HCT116 (cell line): ENCODE measurements at regions not wholly inside any gene's neighbourhood (a gene's known extent, or its start where the extent isn't known, plus 50 kb on each side); places are given as distances from the start of the nearest gene placed in this dataset.
"Not testable (repeated sequence)": the region's sequence is repeated elsewhere in the genome, so short reads cannot be mapped to it uniquely, and the experiment has no call there.

Source experiments
- ATAC-seq: fragments of 200-7000 bp; cut with Tn5 transposase; 2 replicates; pipeline ENCODE4 v1.9.1; 2020; ENCODE audit warnings: mild to moderate bottlenecking, moderate library complexity
- BruUV-seq: library from RNA; stranded (reverse); fragments of 400-500 nt; replicated peaks from 2 replicates; lab custom pipeline; 2021; lab: Mats Ljungman, UMichigan
- CTCF ChIA-PET: fragments of 300-600 bp; sonication (Branson Sonifier 250); formaldehyde crosslinking; loops from one replicate; lab custom pipeline; 2021; ENCODE audit warnings: antibody characterized with exemption; lab: Charles Lee
- POLR2A ChIA-PET: fragments of 300-600, 350-600 bp; sonication (Branson Sonifier 250); formaldehyde crosslinking; loops from one replicate; lab custom pipeline; 2021; ENCODE audit warnings: antibody characterized with exemption; lab: Charles Lee
- RAD21 ChIA-PET, 2 experiments: fragments of 300-600 bp; sonication (Branson Sonifier 250); formaldehyde crosslinking; loops; one replicate each; lab custom pipeline; 2023; ENCODE audit warnings: low total read pairs in 2 of 2; ENCODE audit not compliant: uncharacterized antibody in 2 of 2, unreplicated experiment in 2 of 2, low non-redundant PET in 1 of 2; lab: Charles Lee
- DNase-seq: peaks from one replicate; pipeline ENCODE4 v3.0.0-alpha.2; 2010; ENCODE audit warnings: low read depth, low spot score
- H2AFZ ChIP-seq: fragments of 200-600 bp; shearing (Covaris generic), sonication (generic); 2 replicates; pipeline ENCODE4 v1.6.1; 2017; ENCODE audit warnings: low read depth, mixed run types, mixed read lengths, antibody characterized with exemption, low read length; ENCODE audit not compliant: poor library complexity, severe bottlenecking
- H3K27ac ChIP-seq: 2 replicates; pipeline ENCODE4 v1.5.1; 2012; ENCODE audit warnings: low read depth, low read length
- H3K27me3 ChIP-seq: fragments of 200-600 bp; sonication (generic); 2 replicates; pipeline ENCODE4 v1.6.1; 2016; ENCODE audit warnings: mixed run types, low read length, mixed read lengths; ENCODE audit not compliant: insufficient read depth
- H3K36me3 ChIP-seq, 2 experiments: fragments of 200-500 bp in 1 of 2; fragments of 200-600 bp in 1 of 2; sonication (Bioruptor generic) in 1 of 2; sonication (generic) in 1 of 2; 2 replicates each; pipeline versions ENCODE4 v1.5.1 to v1.6.1; 2014 to 2016; ENCODE audit warnings: low read length in 2 of 2, inconsistent platforms in 1 of 2, mixed read lengths in 1 of 2, mixed run types in 1 of 2; ENCODE audit not compliant: insufficient read depth in 2 of 2, control insufficient read depth in 1 of 2
- H3K4me1 ChIP-seq, 2 experiments: fragments of 200-600 bp in 1 of 2; sonication (generic) in 1 of 2; 2 replicates each; pipeline versions ENCODE4 v1.5.1 to v1.6.1; 2012 to 2017; ENCODE audit warnings: low read length in 2 of 2, inconsistent platforms in 1 of 2, mild to moderate bottlenecking in 1 of 2, mixed read lengths in 1 of 2, mixed run types in 1 of 2, moderate library complexity in 1 of 2; ENCODE audit not compliant: insufficient read depth in 2 of 2, control insufficient read depth in 1 of 2
- H3K4me2 ChIP-seq: fragments of 200-600 bp; sonication (generic); 2 replicates; pipeline ENCODE4 v1.6.1; 2017; ENCODE audit warnings: mixed run types, low read length, mixed read lengths
- H3K4me3 ChIP-seq, 2 experiments: fragments of 200-600 bp in 1 of 2; sonication (generic) in 1 of 2; replicated peaks in 1 of 2; 2 replicates each; pipeline ENCODE4 v1.5.1; 2011 to 2016; ENCODE audit warnings: low read length in 2 of 2, control low read depth in 1 of 2, low read depth in 1 of 2, mild to moderate bottlenecking in 1 of 2, mixed read lengths in 1 of 2, mixed run types in 1 of 2
- H3K79me2 ChIP-seq: fragments of 200-600 bp; sonication (generic); 2 replicates; pipeline ENCODE4 v1.6.1; 2017; ENCODE audit warnings: mild to moderate bottlenecking, mixed run types, low read length, moderate library complexity, mixed read lengths; ENCODE audit not compliant: insufficient read depth
- H3K9ac ChIP-seq: fragments of 200-600 bp; sonication (generic); 2 replicates; pipeline ENCODE4 v1.6.1; 2016; ENCODE audit warnings: low read length, mixed read lengths
- H3K9me2 ChIP-seq: fragments of 200-600 bp; sonication (generic), shearing (Covaris generic); 2 replicates; pipeline ENCODE4 v1.6.1; 2017; ENCODE audit warnings: mixed run types, mild to moderate bottlenecking, moderate library complexity; ENCODE audit not compliant: insufficient read depth
- H3K9me3 ChIP-seq, 2 experiments: fragments of 200-500 bp in 1 of 2; fragments of 200-600 bp in 1 of 2; sonication (Bioruptor generic) in 1 of 2; sonication (generic) in 1 of 2; 2 replicates each; pipeline ENCODE4 v1.6.1; 2014 to 2017; ENCODE audit warnings: low read length in 2 of 2, mixed read lengths in 2 of 2, inconsistent platforms in 1 of 2, low read depth in 1 of 2, mild to moderate bottlenecking in 1 of 2, mixed run types in 1 of 2, moderate library complexity in 1 of 2; ENCODE audit not compliant: control insufficient read depth in 1 of 2, insufficient read depth in 1 of 2
- H4K20me1 ChIP-seq: fragments of 200-600 bp; sonication (generic), shearing (Covaris generic); 2 replicates; pipeline ENCODE4 v1.6.1; 2017; ENCODE audit warnings: mixed run types, mild to moderate bottlenecking, moderate library complexity; ENCODE audit not compliant: insufficient read depth
- CEBPB ChIP-seq: IDR thresholded peaks from 2 replicates; pipeline ENCODE4 v1.6.1; 2012; ENCODE audit warnings: low read depth
- EZH2phosphoT487 ChIP-seq: fragments of 200-600 bp; IDR thresholded peaks from 2 replicates; pipeline ENCODE4 v1.6.1; 2018; ENCODE audit warnings: antibody characterized with exemption, borderline replicate concordance
- FOSL1 ChIP-seq: IDR thresholded peaks from 2 replicates; pipeline ENCODE4 v1.6.1; 2012; ENCODE audit warnings: low read depth
- RAD21 ChIP-seq: IDR thresholded peaks from 2 replicates; pipeline ENCODE4 v1.6.1; 2012; ENCODE audit warnings: low read depth, mild to moderate bottlenecking
- SP1 ChIP-seq: IDR thresholded peaks from 2 replicates; pipeline ENCODE4 v1.6.1; 2012; ENCODE audit warnings: low read depth
- ZFX ChIP-seq: fragments of 450-650 bp; IDR thresholded peaks from 2 replicates; pipeline ENCODE4 v1.6.1; 2017
- intact Hi-C: fragments of 100-400 bp; cut with micrococcal nuclease; formaldehyde crosslinking; loops from 2 replicates; pipeline ENCODE4 v1.10.0; 2022
- TF ChIP-seq, protein P1 (sequence below), 3 experiments: fragments of 200-600 bp in 1 of 3; sonication (generic) in 1 of 3; IDR thresholded peaks in 2 of 3; conservative IDR thresholded peaks in 1 of 3; 2 replicates each; pipeline ENCODE4 v1.5.1; 2012 to 2017; ENCODE audit warnings: low read depth in 2 of 3, low read length in 2 of 3, antibody characterized with exemption in 1 of 3, borderline replicate concordance in 1 of 3, control low read depth in 1 of 3, mild to moderate bottlenecking in 1 of 3, mixed read lengths in 1 of 3, mixed run types in 1 of 3, moderate library complexity in 1 of 3; ENCODE audit not compliant: insufficient read depth in 1 of 3

DNA sequence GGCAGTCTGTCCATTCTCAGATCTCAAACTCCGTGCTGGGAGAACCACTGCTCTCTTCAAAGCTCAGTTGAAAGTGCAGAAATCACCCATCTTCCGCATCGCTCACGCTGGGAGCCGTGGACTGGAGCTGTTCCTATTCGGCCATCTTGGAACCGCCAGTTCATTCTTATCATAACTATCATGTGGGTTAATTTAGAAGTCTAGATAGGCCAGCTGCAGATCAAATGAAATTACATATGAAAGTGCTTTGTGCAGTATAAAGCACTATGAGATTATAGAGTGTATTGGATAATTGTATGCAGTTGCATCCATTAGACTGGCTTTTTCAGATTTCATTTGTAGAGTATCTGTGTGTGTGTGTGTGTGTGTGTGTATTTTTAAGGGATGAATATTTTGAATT lies 57.8 kb downstream of the PRORP start:
- Histone ChIP-seq H3K9ac (no peak overlapping the region), H3K4me2 (no peak overlapping the region)
- RAD21 ChIA-PET: no interaction called here

DNA sequence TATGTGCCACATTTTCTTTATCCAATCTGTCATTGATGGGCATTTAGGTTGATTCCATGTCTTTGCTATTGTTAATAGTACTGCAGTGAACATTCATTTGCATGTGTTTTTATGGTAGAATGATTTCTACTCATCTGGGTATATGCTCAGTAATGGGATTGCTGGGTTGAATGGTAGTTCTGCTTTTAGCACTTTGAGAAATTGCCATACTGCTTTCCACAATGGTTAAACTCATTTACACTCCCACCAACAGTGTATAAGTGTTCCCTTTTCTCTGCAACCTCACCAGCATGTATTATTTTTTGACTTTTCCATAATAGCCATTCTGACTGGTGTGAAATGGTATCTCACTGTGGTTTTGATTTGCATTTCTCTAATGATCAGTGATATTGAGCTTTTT lies 62.5 kb downstream of the PRORP start:
- CTCF ChIA-PET, H2AFZ ChIP-seq, H3K27me3 ChIP-seq, RAD21 ChIA-PET, H3K9ac ChIP-seq, intact Hi-C loops, H3K4me1 ChIP-seq, H3K9me3 ChIP-seq, H3K79me2 ChIP-seq, H3K4me2 ChIP-seq, H4K20me1 ChIP-seq, H3K27ac ChIP-seq, ATAC-seq, POLR2A ChIA-PET, H3K36me3 ChIP-seq, H3K4me3 ChIP-seq, BruUV-seq, H3K9me2 ChIP-seq, DNase-seq: not testable (repeated sequence)

More for the DNA sequence above, 57.8 kb downstream of the PRORP start:
- DNase-seq (no peak), ATAC-seq (no peak)
- no peak overlapping the region for H3K4me3 ChIP-seq
- no peak overlapping the region for H2AFZ ChIP-seq
- POLR2A ChIA-PET: no interaction called here
- no peak for TF ChIP-seq CEBPB
- TF ChIP-seq, protein P1, sequence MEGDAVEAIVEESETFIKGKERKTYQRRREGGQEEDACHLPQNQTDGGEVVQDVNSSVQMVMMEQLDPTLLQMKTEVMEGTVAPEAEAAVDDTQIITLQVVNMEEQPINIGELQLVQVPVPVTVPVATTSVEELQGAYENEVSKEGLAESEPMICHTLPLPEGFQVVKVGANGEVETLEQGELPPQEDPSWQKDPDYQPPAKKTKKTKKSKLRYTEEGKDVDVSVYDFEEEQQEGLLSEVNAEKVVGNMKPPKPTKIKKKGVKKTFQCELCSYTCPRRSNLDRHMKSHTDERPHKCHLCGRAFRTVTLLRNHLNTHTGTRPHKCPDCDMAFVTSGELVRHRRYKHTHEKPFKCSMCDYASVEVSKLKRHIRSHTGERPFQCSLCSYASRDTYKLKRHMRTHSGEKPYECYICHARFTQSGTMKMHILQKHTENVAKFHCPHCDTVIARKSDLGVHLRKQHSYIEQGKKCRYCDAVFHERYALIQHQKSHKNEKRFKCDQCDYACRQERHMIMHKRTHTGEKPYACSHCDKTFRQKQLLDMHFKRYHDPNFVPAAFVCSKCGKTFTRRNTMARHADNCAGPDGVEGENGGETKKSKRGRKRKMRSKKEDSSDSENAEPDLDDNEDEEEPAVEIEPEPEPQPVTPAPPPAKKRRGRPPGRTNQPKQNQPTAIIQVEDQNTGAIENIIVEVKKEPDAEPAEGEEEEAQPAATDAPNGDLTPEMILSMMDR (IDR thresholded peaks at IDR 0.05 in 2 of 3, conservative IDR thresholded peaks at IDR 0.05 in 1 of 3; ENCODE audit: borderline replicate concordance in 1 of 3, insufficient read depth in 1 of 3, low read depth in 2 of 3, low read length in 2 of 3): no peak
- TF ChIP-seq FOSL1: no peak
- TF ChIP-seq RAD21: no peak
- TF ChIP-seq ZFX: no peak
- TF ChIP-seq SP1: no peak
- no peak for TF ChIP-seq EZH2phosphoT487
- H3K27ac ChIP-seq: no peak overlapping the region
- H3K36me3 ChIP-seq: no peaks in the 10 kb centered on the region
- H3K4me1 ChIP-seq: no peaks in the 10 kb centered on the region
- H3K27me3 ChIP-seq: no peaks in the 10 kb centered on the region
- intact Hi-C loops: no loop called here
- H3K9me2 ChIP-seq: no peaks in the 10 kb centered on the region
- no peaks in the 10 kb centered on the region for H4K20me1 ChIP-seq
- CTCF ChIA-PET: no interaction called here
- BruUV-seq: no TSS peak
- H3K79me2 ChIP-seq: no peaks in the 10 kb centered on the region
- no peaks in the 10 kb centered on the region for H3K9me3 ChIP-seq
